Adipocyte (in vitro differentiated cells): ENCODE measurements at regions not wholly inside any gene's neighbourhood (a gene's known extent, or its start where the extent isn't known, plus 50 kb on each side); places are given as distances from the start of the nearest gene placed in this dataset.
A peak's percentile ranks its signal among the peaks of the same experiment; 100 is the strongest.

Source experiments
- DNase-seq: peaks from one replicate; pipeline ENCODE4 v3.0.0-alpha.2; 2015; ENCODE audit warnings: low read depth
- H3K27me3 ChIP-seq: replicated peaks from 2 replicates; pipeline ENCODE4 v1.7.0; 2013; ENCODE audit warnings: mild to moderate bottlenecking, low read length, moderate library complexity; ENCODE audit not compliant: control insufficient read depth, insufficient read depth
- H3K36me3 ChIP-seq: 2 replicates; pipeline ENCODE4 v1.7.0; 2013; ENCODE audit warnings: low read length, mild to moderate bottlenecking, moderate library complexity; ENCODE audit not compliant: control insufficient read depth, insufficient read depth, severe bottlenecking
- H3K4me1 ChIP-seq: 2 replicates; pipeline ENCODE4 v1.7.0; 2013; ENCODE audit warnings: mild to moderate bottlenecking, low read length, moderate library complexity; ENCODE audit not compliant: control insufficient read depth, insufficient read depth
- H3K4me3 ChIP-seq: 2 replicates; pipeline ENCODE4 v1.7.0; 2013; ENCODE audit warnings: mild to moderate bottlenecking, low read length, moderate library complexity
- H3K9ac ChIP-seq: 2 replicates; pipeline ENCODE4 v1.7.0; 2013; ENCODE audit warnings: mild to moderate bottlenecking, low read length, moderate library complexity
- H3K9me3 ChIP-seq: 2 replicates; pipeline ENCODE4 v1.7.0; 2013; ENCODE audit warnings: mild to moderate bottlenecking, low read length, moderate library complexity; ENCODE audit not compliant: control insufficient read depth

DNA sequence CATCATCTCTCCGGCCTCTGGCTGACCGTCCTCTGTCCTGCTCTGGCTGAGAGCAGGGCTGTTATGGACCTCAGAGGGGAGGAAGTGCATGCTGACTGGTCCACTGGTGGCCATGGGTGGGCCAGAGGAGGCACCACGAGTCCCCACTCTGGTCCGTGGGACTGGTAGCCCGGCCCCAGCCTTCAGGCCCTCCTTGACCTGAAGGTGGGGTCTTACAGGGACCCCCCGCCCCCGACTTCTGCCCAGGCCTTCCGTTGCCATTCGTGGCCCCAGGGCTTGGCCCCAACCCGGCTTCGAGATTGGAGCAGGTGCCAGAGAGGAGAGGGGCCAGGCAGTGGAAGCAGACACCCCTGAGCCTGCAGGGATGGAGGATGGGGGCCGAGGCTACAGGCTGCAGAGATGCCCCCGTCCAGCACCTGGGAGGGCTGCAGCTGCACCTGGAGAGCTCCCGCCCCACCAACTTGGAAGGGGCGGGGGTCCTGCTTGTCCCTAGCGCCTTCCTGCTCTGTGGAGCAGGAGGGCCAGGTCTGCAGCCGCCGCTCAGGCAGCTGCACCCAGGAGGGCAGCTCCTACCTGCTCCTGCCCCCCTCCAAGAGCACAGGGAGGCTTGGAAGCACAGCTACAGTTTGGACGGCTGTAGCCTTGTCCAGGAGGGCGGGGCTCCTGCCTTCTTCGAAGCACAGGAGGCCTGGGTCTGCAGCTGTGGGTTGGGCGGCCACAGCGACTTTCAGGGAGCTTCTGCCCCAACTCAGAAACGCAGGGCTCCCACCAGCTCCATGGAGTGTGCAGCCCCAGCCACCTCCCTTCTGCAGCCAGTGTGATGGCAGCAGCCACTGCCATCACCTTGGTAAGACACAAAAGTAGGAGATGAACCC is 142.5 kb downstream of the KLF13 start:
- Histone ChIP-seq H3K4me1 (peaks cover 21% of the 10 kb centered on the region), H3K27me3 (peaks cover 12% of the 10 kb centered on the region), H3K9ac (no peak overlapping the region), H3K36me3 (no peaks in the 10 kb centered on the region), H3K9me3 (no peaks in the 10 kb centered on the region), H3K4me3 (no peak overlapping the region)
- DNase-seq = no peak

- Histone ChIP-seq H3K4me3 (no peak overlapping the region), H3K36me3 (no peaks in the 10 kb centered on the region), H3K27me3 (peaks cover 12% of the 10 kb centered on the region), H3K9ac (no peak overlapping the region), H3K9me3 (no peaks in the 10 kb centered on the region), H3K4me1 (peaks cover 21% of the 10 kb centered on the region)
- DNase-seq = no peak
Observed at GRCh38 chr15:31469786-31470525, 143.3 kb downstream of the KLF13 start.

DNA sequence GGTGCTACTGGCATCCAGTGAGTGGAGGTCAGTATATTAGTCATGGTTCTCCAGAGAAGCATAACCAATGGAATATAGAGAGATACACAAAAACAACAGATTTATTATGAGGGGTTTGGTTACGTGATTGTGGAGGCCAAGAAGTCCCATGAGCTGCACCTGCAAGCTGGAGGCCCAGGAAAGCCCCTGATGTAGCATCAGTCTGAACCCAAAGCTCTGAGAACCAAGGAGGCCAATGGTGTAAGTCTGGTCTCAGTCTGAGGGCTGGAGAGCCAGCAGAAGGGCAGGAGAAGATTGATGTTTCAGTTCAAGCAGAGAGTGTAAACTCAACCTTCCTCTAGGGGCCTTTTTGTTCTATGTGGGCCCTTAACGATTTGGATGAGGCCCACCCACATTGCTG is 144.1 kb downstream of the KLF13 start:
- Histone ChIP-seq H3K9ac (no peak overlapping the region), H3K9me3 (no peaks in the 10 kb centered on the region), H3K27me3 (peaks cover 9% of the 10 kb centered on the region), H3K36me3 (no peaks in the 10 kb centered on the region), H3K4me1 (peaks cover 29% of the 10 kb centered on the region), H3K4me3 (no peak overlapping the region)
- no peak for DNase-seq

DNA sequence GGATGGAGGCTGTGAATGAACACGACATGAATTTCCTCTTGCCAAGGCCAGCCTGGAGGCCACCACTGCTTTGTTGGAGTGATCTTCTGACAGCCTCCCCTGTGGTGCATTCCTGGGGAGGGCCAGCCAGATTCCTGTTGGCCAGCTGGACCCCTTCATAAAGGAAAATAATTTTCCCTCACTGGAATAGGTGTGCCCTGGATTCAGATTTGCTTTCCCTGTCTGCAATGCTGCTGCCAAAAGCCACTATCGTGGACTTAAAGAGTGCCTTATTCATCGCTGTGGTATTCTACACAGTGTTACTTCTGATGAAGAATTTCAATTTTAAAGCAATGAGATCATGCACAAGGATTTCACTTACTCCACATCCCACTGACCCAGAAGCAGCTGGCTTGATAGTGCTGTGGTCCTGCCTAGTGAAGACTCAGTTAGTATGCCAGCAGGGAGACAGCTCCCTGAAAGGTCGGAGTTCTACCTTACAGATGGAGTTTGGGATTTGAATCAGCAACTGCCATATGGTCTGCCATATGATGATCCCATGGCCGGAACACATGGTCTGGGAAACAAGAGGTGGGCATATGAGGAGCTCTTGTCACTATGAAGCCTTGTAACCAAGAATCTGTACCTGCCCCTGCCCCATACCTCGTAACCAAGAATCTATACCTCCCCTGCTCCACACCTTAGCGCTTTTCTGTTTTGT is 145.2 kb downstream of the KLF13 start:
- Histone ChIP-seq H3K9me3 (no peaks in the 10 kb centered on the region), H3K9ac (no peak overlapping the region), H3K4me1 (peaks cover 30% of the 10 kb centered on the region), H3K27me3 (peaks cover 7% of the 10 kb centered on the region), H3K4me3 (no peak overlapping the region), H3K36me3 (no peaks in the 10 kb centered on the region)
- peak; percentile 92 for DNase-seq

DNA sequence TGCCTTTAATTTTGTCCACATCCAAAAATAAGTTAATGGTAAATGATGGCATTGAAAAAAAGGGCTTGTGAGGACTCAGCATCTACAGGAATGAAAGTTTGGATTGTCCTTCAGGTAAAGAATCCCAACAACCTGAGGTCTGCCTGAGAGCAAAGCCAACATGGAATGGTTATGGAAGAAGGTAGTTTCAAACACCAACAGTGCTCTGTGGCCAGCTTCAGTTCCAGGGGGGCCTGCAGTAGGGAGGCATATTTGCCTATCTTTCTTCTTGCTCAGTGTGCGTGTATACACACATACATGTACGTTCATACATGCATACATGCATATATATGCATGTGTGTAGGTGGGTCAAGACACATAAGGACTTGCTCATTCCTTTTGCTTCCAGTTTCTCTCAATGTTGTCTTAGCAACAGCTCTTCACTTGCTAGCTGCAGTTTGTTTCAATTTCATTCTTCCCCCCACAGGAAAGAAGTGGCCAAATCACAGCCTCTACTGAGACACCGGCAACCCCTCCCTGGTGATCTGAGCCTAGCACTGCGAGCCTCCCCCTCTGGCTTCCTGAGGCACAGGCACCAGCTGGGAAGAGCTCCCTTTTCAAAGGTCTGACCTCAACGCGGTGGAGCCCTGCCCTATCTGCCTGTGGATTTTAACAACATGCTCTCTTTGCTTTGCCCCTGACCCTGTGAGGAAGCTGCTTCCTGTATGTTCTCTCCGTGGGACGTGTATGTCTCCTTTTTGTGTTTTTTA is 146.2 kb downstream of the KLF13 start:
- DNase-seq = peak; percentile 24
- peaks cover 4% of the 10 kb centered on the region for H3K27me3 ChIP-seq
- no peak overlapping the region for H3K9ac ChIP-seq
- H3K36me3 ChIP-seq = no peaks in the 10 kb centered on the region
- H3K9me3 ChIP-seq = no peaks in the 10 kb centered on the region
- H3K4me3 ChIP-seq = no peak overlapping the region
- H3K4me1 ChIP-seq = peaks cover 30% of the 10 kb centered on the region

DNA sequence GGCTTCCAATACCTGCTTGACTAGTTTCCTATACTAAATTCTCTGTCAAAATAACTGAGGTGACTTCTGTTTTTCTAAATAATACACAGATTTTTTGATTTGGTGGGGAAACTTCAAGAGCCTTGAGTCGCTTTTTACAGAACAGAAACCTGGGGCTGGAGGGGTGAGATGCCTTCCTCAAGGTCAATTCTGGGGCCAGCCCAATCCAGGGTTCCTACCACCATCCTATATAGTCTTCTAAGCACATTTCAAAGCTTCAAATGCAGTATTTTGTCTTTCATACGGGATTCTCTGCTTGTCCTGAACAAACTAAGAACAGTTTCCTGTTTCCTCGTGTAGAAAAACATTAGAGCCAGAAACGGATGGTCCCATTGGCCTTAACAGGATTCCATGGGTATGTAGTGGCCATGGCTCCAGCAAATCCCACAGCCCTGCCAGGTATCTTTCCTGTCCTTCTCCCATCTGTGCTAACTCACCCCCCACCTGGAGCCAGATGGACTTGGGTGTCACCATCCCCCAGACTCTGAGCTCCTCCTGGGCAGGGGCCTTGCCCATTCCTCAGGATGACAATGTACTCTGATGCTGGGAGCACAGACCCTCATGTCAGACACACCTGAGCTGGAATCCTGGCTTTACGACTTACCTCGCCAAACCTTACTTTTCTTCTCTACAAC is 146.9 kb downstream of the KLF13 start:
- H3K4me1 ChIP-seq = peaks cover 30% of the 10 kb centered on the region
- no peak overlapping the region for H3K4me3 ChIP-seq
- H3K9me3 ChIP-seq = no peaks in the 10 kb centered on the region
- H3K36me3 ChIP-seq = no peaks in the 10 kb centered on the region
- no peak overlapping the region for H3K9ac ChIP-seq
- H3K27me3 ChIP-seq = peaks cover 2% of the 10 kb centered on the region
- DNase-seq = no peak

DNA sequence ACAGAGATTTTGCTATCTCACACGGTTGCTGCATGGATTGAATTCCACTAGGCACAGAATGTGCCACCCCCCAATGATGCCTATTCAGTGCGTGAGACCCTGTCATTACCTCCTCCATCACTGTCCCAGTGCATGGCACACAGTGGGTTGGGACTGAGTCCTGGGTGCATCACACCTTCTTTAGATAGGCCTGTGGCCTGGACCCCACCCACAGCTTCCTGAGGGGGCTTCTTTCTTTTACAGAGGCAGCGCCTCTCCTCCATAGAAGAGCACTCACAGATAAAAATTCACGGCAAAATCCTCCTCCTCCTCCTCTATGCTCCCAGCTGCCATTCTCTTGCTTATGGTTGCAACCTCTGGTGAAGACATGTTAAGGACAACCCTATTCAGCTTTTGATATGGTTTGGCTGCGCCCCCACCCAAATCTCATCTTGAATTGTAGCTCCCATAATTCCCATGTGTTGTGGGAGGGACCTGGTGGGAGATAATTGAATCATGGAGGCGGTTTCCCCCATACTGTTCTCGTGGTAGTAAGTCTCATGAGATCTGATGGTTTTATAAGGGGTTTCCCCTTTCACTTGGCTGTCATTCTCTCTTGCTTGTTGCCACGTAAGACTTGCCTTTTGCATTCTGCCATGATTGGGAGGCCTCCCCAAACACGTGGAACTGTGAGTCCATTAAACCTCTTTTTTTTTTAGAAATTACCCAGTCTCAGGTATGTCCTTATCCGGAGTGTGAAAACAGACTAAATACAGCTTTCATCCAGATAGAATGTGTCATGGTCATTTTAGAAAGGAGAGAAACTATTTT is 147.6 kb downstream of the KLF13 start:
- Histone ChIP-seq H3K36me3 (no peaks in the 10 kb centered on the region), H3K4me3 (no peak overlapping the region), H3K9ac (no peak overlapping the region), H3K4me1 (peaks cover 30% of the 10 kb centered on the region), H3K9me3 (no peaks in the 10 kb centered on the region), H3K27me3 (no peaks in the 10 kb centered on the region)
- no peak for DNase-seq

DNA sequence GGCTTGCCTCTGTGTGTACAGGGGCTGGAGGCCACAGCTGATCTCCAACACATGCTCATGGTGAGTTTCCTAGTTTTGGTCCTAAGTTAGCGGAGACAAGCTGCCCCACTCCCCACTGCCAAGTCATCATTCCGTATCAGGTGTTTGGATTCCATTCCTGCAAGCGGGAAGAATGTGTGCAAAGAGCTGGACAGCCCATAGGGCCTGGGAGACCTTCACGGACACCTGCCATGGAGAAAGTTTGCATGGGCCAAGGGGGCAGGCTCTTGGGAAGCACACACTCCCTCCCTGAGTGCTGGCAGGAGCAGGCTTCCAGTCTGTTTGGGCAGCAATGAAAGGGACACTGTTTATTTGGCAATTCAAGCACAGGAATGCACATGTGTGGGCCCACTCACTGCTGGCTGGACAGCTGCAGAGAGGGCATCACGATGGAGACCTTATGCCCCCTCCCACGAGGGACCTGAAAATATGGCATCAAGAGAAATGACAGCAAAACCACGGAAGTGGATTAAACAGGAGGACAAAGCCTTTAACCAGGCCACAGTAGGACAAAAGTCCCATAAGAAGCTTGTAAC is 149.7 kb downstream of the KLF13 start:
- H3K9me3 ChIP-seq = no peaks in the 10 kb centered on the region
- DNase-seq = no peak

GRCh38 chr15:31476866-31477265 is 150.2 kb downstream of the KLF13 start:
- Histone ChIP-seq H3K36me3 (no peaks in the 10 kb centered on the region), H3K4me3 (no peak overlapping the region), H3K27me3 (peaks cover 9% of the 10 kb centered on the region), H3K9me3 (no peaks in the 10 kb centered on the region), H3K4me1 (peaks cover 25% of the 10 kb centered on the region), H3K9ac (no peak overlapping the region)
- no peak for DNase-seq

More for the DNA sequence above, 149.7 kb downstream of the KLF13 start:
- Histone ChIP-seq H3K36me3 (no peaks in the 10 kb centered on the region), H3K27me3 (peaks cover 5% of the 10 kb centered on the region), H3K4me3 (no peak overlapping the region), H3K4me1 (peaks cover 28% of the 10 kb centered on the region), H3K9ac (no peak overlapping the region)
